ENCODE measurements at regions not wholly inside any gene's neighbourhood (a gene's known extent, or its start where the extent isn't known, plus 50 kb on each side); places are given as distances from the start of the nearest gene placed in this dataset.

- intact Hi-C loops (cut with DNase I) = no loop called here
- H3K9ac ChIP-seq (ENCODE audit: low read depth in 2 of 2, low read length in 2 of 2) = no peak overlapping the region
- H3K9me3 ChIP-seq = no peaks in the 10 kb centered on the region
- H3K27me3 ChIP-seq = no peaks in the 10 kb centered on the region
- H3K4me1 ChIP-seq = no peaks in the 10 kb centered on the region
- H3K4me3 ChIP-seq = no peak overlapping the region
- no peak for DNase-seq
- no peaks in the 10 kb centered on the region for H3K36me3 ChIP-seq
- TF ChIP-seq, protein P1, sequence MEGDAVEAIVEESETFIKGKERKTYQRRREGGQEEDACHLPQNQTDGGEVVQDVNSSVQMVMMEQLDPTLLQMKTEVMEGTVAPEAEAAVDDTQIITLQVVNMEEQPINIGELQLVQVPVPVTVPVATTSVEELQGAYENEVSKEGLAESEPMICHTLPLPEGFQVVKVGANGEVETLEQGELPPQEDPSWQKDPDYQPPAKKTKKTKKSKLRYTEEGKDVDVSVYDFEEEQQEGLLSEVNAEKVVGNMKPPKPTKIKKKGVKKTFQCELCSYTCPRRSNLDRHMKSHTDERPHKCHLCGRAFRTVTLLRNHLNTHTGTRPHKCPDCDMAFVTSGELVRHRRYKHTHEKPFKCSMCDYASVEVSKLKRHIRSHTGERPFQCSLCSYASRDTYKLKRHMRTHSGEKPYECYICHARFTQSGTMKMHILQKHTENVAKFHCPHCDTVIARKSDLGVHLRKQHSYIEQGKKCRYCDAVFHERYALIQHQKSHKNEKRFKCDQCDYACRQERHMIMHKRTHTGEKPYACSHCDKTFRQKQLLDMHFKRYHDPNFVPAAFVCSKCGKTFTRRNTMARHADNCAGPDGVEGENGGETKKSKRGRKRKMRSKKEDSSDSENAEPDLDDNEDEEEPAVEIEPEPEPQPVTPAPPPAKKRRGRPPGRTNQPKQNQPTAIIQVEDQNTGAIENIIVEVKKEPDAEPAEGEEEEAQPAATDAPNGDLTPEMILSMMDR (IDR thresholded peaks at IDR 0.05) = no peak
- H3K27ac ChIP-seq = no peak overlapping the region
Observed at GRCh38 chr4:24321616-24322015, 262.7 kb downstream of the DHX15 start.

DNA sequence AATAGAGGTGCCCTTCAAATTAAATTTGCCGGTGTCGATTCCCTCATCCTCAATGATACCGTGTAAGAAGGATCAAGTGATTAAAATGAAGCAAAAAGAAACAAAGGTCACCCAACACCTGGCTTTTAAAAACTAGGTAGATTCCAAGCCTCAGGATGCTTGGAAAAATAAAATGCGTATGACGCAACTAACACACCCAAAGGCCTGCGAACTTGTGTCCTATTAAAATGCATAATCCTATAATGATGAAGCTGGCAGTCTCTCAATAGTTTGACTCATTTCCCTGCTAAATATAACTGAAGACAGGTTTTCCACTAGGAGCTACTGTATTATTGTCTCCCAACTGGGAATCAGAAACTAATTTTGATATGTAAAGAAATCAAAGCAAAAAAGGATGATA lies 263.2 kb downstream of the DHX15 start:
- no peaks in the 10 kb centered on the region for H3K27me3 ChIP-seq
- H3K9ac ChIP-seq (ENCODE audit: low read depth in 2 of 2, low read length in 2 of 2) = no peak overlapping the region
- no peak overlapping the region for H3K4me3 ChIP-seq
- no peaks in the 10 kb centered on the region for H3K9me3 ChIP-seq
- intact Hi-C loops (cut with DNase I) = no loop called here
- no peaks in the 10 kb centered on the region for H3K4me1 ChIP-seq
- H3K36me3 ChIP-seq = no peaks in the 10 kb centered on the region
- H3K27ac ChIP-seq = no peak overlapping the region
- no peak for DNase-seq
- TF ChIP-seq, protein P1 (IDR thresholded peaks at IDR 0.05) = no peak

DNA sequence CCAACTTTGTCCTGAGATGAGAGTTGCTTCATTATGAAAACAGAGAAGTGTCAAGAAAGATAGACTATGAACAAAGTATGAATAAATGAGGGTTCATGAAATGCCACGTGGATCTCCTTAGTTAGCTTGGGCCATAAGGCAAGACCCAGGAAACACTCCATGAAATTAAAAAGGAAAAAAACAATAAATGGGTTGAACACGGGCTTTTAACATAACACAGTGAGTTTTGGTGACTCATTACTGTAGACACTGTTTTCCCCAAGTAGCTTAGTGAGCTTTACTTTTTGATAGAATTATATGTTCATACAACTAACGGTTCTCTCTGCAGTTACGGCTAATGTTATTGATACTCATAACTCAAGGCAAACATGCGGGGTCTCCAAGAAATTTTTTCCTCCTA lies 265.0 kb downstream of the DHX15 start:
- no peak for DNase-seq
- Histone ChIP-seq H3K4me3 (no peak overlapping the region), H3K27me3 (no peaks in the 10 kb centered on the region), H3K36me3 (no peaks in the 10 kb centered on the region), H3K9me3 (no peaks in the 10 kb centered on the region), H3K27ac (no peak overlapping the region), H3K4me1 (no peaks in the 10 kb centered on the region), H3K9ac (ENCODE audit: low read depth in 2 of 2, low read length in 2 of 2) (no peak overlapping the region)
- intact Hi-C loops (cut with DNase I) = no loop called here
- TF ChIP-seq, protein P1 (IDR thresholded peaks at IDR 0.05) = no peak

DNA sequence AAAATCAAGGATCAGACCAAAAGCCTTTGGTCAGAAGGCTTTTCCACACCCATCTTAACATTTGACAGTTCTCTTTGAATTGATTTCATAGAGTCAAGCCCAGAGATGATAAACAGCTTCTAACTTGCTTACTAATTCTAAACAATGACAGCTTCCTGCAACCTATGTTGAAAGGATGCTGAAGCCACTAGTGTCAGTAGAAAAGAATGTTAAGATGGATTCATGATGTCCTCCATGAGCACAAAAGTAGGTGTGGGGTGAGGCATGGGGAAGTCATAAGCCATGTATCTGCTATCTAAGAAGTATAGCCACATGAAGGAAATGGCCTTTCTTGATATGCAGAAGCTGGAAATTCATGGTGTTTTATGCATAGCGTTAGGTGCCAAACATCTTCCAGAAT lies 269.3 kb downstream of the DHX15 start:
- intact Hi-C loops (cut with DNase I) = no loop called here
- no peaks in the 10 kb centered on the region for H3K36me3 ChIP-seq
- H3K4me1 ChIP-seq = no peaks in the 10 kb centered on the region
- H3K9me3 ChIP-seq = no peaks in the 10 kb centered on the region
- H3K27me3 ChIP-seq = no peaks in the 10 kb centered on the region
- H3K27ac ChIP-seq = no peak overlapping the region
- no peak overlapping the region for H3K4me3 ChIP-seq
- no peak for DNase-seq
- no peak overlapping the region for H3K9ac ChIP-seq (ENCODE audit: low read depth in 2 of 2, low read length in 2 of 2)
- TF ChIP-seq, protein P1 (IDR thresholded peaks at IDR 0.05) = no peak

- TF ChIP-seq, protein P1 (IDR thresholded peaks at IDR 0.05) = no peak
- no peak overlapping the region for H3K27ac ChIP-seq
- H3K9ac ChIP-seq (ENCODE audit: low read depth in 2 of 2, low read length in 2 of 2) = no peak overlapping the region
- no peaks in the 10 kb centered on the region for H3K4me1 ChIP-seq
- H3K27me3 ChIP-seq = no peaks in the 10 kb centered on the region
- no peaks in the 10 kb centered on the region for H3K9me3 ChIP-seq
- no peak for DNase-seq
- H3K36me3 ChIP-seq = no peaks in the 10 kb centered on the region
- H3K4me3 ChIP-seq = no peak overlapping the region
- intact Hi-C loops (cut with DNase I) = no loop called here
Observed at GRCh38 chr4:24312261-24312913, 272.0 kb downstream of the DHX15 start.

All from colonic mucosa (tissue), 4 donors.